MM.1S (cell line): ENCODE measurements at regions not wholly inside any gene's neighbourhood (a gene's known extent, or its start where the extent isn't known, plus 50 kb on each side); places are given as distances from the start of the nearest gene placed in this dataset.

ENCODE experiments used
- DNase-seq: peaks from one replicate; pipeline ENCODE4 v3.0.0-alpha.2; 2015
- H2AFZ ChIP-seq: fragments of 300-600 bp; sonication (generic); 2 replicates; pipeline ENCODE4 v1.6.0; 2016; ENCODE audit warnings: antibody characterized with exemption, low read length
- H3F3A ChIP-seq: fragments of 300-600 bp; sonication (generic); 2 replicates; pipeline ENCODE4 v1.6.1; 2016; ENCODE audit warnings: mild to moderate bottlenecking, antibody characterized with exemption, low read length, moderate library complexity, mixed read lengths; ENCODE audit not compliant: insufficient read depth
- H3K27ac ChIP-seq: fragments of 300-600 bp; sonication (generic); 2 replicates; pipeline ENCODE4 v1.5.1; 2016; ENCODE audit warnings: mild to moderate bottlenecking, low read length
- H3K27me3 ChIP-seq: fragments of 300-600 bp; sonication (generic); replicated peaks from 2 replicates; pipeline ENCODE4 v1.6.0; 2016; ENCODE audit warnings: low read length; ENCODE audit not compliant: insufficient read depth
- H3K36me3 ChIP-seq: fragments of 300-600 bp; sonication (generic); replicated peaks from 2 replicates; pipeline ENCODE4 v1.6.1; 2016; ENCODE audit warnings: mild to moderate bottlenecking, low read length, mixed read lengths; ENCODE audit not compliant: insufficient read depth
- H3K4me1 ChIP-seq: fragments of 300-600 bp; sonication (generic); 2 replicates; pipeline ENCODE4 v1.6.1; 2016; ENCODE audit warnings: low read length, mixed read lengths
- H3K4me2 ChIP-seq: fragments of 300-600 bp; sonication (generic); 2 replicates; pipeline ENCODE4 v1.6.0; 2016; ENCODE audit warnings: low read depth, low read length
- H3K4me3 ChIP-seq: fragments of 300-600 bp; sonication (generic); 2 replicates; pipeline ENCODE4 v1.5.1; 2016; ENCODE audit warnings: low read length, mixed read lengths
- H3K79me2 ChIP-seq: fragments of 300-600 bp; sonication (generic); 2 replicates; pipeline ENCODE4 v1.6.1; 2016; ENCODE audit warnings: mixed run types, low read length, mixed read lengths
- H3K9ac ChIP-seq: fragments of 300-600 bp; sonication (generic); 2 replicates; pipeline ENCODE4 v1.6.1; 2016; ENCODE audit warnings: low read length, mixed read lengths
- H3K9me2 ChIP-seq: fragments of 300-600 bp; sonication (generic); replicated peaks from 2 replicates; pipeline ENCODE4 v1.6.1; 2016; ENCODE audit warnings: mild to moderate bottlenecking, low read length, mixed read lengths; ENCODE audit not compliant: insufficient read depth
- H3K9me3 ChIP-seq: fragments of 300-600 bp; sonication (generic); replicated peaks from 2 replicates; pipeline ENCODE4 v1.6.1; 2016; ENCODE audit warnings: mild to moderate bottlenecking, low read length, mixed read lengths; ENCODE audit not compliant: insufficient read depth
- H4K20me1 ChIP-seq: fragments of 300-600 bp; sonication (generic); 2 replicates; pipeline ENCODE4 v1.6.1; 2016; ENCODE audit warnings: mild to moderate bottlenecking, low read length, moderate library complexity, mixed read lengths; ENCODE audit not compliant: insufficient read depth
- EZH2 ChIP-seq: fragments of 300-600 bp; sonication (generic); optimal IDR thresholded peaks from 2 replicates; pipeline ENCODE3; 2017; ENCODE audit warnings: low read depth, mild to moderate bottlenecking, antibody characterized with exemption, low read length, mixed read lengths
- EZH2phosphoT487 ChIP-seq: fragments of 300-600 bp; sonication (generic); IDR thresholded peaks from 2 replicates; pipeline ENCODE4 v1.6.1; 2018; ENCODE audit warnings: antibody characterized with exemption, low read length
- TF ChIP-seq, protein P1 (sequence below): fragments of 300-600 bp; sonication (generic); IDR thresholded peaks from 2 replicates; pipeline ENCODE4 v1.5.1; 2016; ENCODE audit warnings: antibody characterized with exemption, low read length, mixed read lengths

DNA sequence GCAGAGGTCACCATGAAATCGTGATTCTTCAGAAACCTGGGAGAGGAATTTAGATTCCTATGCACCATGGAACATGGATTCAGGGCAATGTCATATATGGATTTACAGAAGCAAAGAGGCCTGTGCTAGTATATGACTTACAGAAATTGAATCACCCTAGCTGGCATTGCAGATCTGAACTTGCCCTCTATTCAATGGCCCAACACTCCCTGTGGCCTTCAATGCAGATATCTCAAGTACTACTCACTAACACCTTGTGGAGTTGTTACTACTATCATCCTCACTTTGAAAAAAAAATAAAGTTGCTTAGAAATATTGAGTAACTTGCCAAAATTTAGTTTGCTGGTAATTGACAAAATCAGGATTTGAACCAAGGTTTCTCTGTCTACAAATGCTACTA lies 305.4 kb upstream of the SLITRK1 start:
- H3K9ac ChIP-seq, result no peak overlapping the region
- no peak overlapping the region for H3K4me2 ChIP-seq
- no peaks in the 10 kb centered on the region for H3K4me1 ChIP-seq
- H3K27me3 ChIP-seq, result no peaks in the 10 kb centered on the region
- H3K4me3 ChIP-seq, result no peak overlapping the region
- H2AFZ ChIP-seq, result no peak overlapping the region
- TF ChIP-seq EZH2 (no peak), EZH2phosphoT487 (no peak)
- TF ChIP-seq, protein P1, sequence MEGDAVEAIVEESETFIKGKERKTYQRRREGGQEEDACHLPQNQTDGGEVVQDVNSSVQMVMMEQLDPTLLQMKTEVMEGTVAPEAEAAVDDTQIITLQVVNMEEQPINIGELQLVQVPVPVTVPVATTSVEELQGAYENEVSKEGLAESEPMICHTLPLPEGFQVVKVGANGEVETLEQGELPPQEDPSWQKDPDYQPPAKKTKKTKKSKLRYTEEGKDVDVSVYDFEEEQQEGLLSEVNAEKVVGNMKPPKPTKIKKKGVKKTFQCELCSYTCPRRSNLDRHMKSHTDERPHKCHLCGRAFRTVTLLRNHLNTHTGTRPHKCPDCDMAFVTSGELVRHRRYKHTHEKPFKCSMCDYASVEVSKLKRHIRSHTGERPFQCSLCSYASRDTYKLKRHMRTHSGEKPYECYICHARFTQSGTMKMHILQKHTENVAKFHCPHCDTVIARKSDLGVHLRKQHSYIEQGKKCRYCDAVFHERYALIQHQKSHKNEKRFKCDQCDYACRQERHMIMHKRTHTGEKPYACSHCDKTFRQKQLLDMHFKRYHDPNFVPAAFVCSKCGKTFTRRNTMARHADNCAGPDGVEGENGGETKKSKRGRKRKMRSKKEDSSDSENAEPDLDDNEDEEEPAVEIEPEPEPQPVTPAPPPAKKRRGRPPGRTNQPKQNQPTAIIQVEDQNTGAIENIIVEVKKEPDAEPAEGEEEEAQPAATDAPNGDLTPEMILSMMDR, result no peak
- H3K36me3 ChIP-seq, result no peaks in the 10 kb centered on the region
- H4K20me1 ChIP-seq, result no peaks in the 10 kb centered on the region
- no peaks in the 10 kb centered on the region for H3K9me3 ChIP-seq
- no peak for DNase-seq
- no peaks in the 10 kb centered on the region for H3F3A ChIP-seq
- H3K9me2 ChIP-seq, result no peaks in the 10 kb centered on the region
- H3K79me2 ChIP-seq, result no peaks in the 10 kb centered on the region
- no peak overlapping the region for H3K27ac ChIP-seq

DNA sequence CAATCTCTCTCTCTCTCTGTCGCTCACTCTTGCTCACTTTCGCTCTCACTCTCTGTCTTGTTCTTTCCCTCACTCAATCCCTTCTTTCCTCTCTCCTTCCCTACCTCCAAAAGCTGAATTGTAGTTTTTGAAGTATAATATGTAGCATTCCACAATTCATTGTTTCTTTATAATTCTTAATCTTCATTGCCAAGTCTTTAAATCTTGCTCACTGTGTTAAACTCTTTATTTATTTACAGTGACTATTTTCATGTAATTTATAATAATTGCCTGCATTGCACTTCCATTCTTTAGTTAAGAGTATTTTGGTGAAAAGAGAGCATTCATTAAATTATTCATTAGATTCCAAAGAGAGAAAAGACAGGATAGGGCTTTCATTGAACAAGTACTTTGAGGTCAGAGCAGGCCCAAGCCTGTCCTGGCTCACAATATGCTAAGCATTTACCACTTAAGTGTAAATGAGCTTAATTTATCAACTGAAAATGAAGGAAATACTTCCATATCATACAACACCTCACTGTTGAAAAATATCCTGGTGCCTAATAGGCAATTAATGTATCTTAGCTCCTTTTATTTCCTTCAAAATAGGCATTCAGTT lies 257.4 kb upstream of the SLITRK1 start:
- H3K9ac ChIP-seq, result no peak overlapping the region
- H3K4me1 ChIP-seq, result peaks cover 24% of the 10 kb centered on the region
- no peaks in the 10 kb centered on the region for H4K20me1 ChIP-seq
- H3K27me3 ChIP-seq, result no peaks in the 10 kb centered on the region
- DNase-seq, result no peak
- H3K36me3 ChIP-seq, result no peaks in the 10 kb centered on the region
- no peak overlapping the region for H3K4me3 ChIP-seq
- H3K27ac ChIP-seq, result no peak overlapping the region
- TF ChIP-seq, protein P1, result no peak
- TF ChIP-seq EZH2phosphoT487 (no peak), EZH2 (no peak)
- H3K9me2 ChIP-seq, result no peaks in the 10 kb centered on the region
- H3K9me3 ChIP-seq, result no peaks in the 10 kb centered on the region
- H3F3A ChIP-seq, result peaks cover 10% of the 10 kb centered on the region; the same call in 1 of the 2 replicates
- H2AFZ ChIP-seq, result no peak overlapping the region
- no peaks in the 10 kb centered on the region for H3K79me2 ChIP-seq
- no peak overlapping the region for H3K4me2 ChIP-seq

DNA sequence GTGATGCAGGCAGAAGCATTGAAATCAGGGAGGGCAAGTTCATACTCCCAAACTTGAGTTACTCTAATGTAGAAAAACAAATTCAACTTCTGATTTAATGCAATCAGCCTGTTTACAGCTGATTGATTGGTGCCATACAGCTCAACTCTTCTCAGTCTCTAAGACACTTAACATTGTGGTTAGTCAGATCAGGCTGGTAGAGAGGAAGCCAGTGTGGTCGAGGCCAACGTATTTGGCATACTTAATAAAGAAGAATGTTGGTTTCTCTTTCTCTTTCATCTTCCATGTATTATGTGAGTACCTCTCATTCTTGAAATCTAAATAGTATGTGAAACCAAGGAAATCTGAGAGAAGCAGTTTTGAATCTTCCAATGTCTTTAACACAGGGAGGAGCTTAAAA lies 255.0 kb upstream of the SLITRK1 start:
- DNase-seq, result peak; percentile 96
- Histone ChIP-seq H4K20me1 (no peaks in the 10 kb centered on the region), H3K36me3 (no peaks in the 10 kb centered on the region), H3K9ac (peak overlapping the region; percentile 7; the same call in 1 of the 2 replicates), H3K27me3 (no peaks in the 10 kb centered on the region), H2AFZ (0 out of 2 replicates have a peak overlapping the region, but pooled peaks have one; percentile 33), H3K27ac (peak overlapping the region; percentile 71), H3K4me1 (peaks cover 24% of the 10 kb centered on the region), H3K9me3 (no peaks in the 10 kb centered on the region), H3K4me2 (peak overlapping the region; percentile 42), H3K4me3 (peak overlapping the region; percentile 0; the same call in 1 of the 2 replicates), H3K79me2 (no peaks in the 10 kb centered on the region), H3F3A (peaks cover 10% of the 10 kb centered on the region; the same call in 1 of the 2 replicates), H3K9me2 (no peaks in the 10 kb centered on the region)
- TF ChIP-seq EZH2, result no peak
- TF ChIP-seq, protein P1, result no peak
- TF ChIP-seq EZH2phosphoT487, result no peak
